ENCODE measurements at regions not wholly inside any gene's neighbourhood (a gene's known extent, or its start where the extent isn't known, plus 50 kb on each side); places are given as distances from the start of the nearest gene placed in this dataset.

GRCh38 chr10:93218386-93218785 lies 144.7 kb downstream of the CYP26A1 start:
- intact Hi-C loops (cut with micrococcal nuclease; ENCODE audit: unreplicated experiment) = no loop called here
- ChIA-PET POLR2A (no interaction called here), CTCF (interaction anchor here (0.6 kb wide), 1 partner anchor 158 kb away, joined by 4 read pairs; no protein-coding TSS in a partner anchor)
- H3K9me3 ChIP-seq = no peaks in the 10 kb centered on the region
- H3K4me3 ChIP-seq (ENCODE audit: low read depth, low read length) = no peak overlapping the region
- H3K27me3 ChIP-seq (replicated peaks; ENCODE audit: control insufficient read depth, insufficient read depth, low read length) = no peaks in the 10 kb centered on the region
- Mint-ChIP-seq H3K4me3 (ENCODE audit: unreplicated experiment) (no peak overlapping the region), H3K4me1 (ENCODE audit: low read depth, unreplicated experiment) (no peaks in the 10 kb centered on the region), H3K36me3 (ENCODE audit: insufficient read depth, unreplicated experiment) (no peaks in the 10 kb centered on the region), H3K9me3 (ENCODE audit: unreplicated experiment) (no peaks in the 10 kb centered on the region), H3K27ac (ENCODE audit: unreplicated experiment) (no peak overlapping the region), H3K27me3 (ENCODE audit: insufficient read depth, unreplicated experiment) (no peaks in the 10 kb centered on the region)
- TF ChIP-seq CTCF (IDR thresholded peaks at IDR 0.05; ENCODE audit: insufficient read depth in 1 of 2, low read depth in 1 of 2, low read length in 1 of 2, severe bottlenecking in 1 of 2, unreplicated experiment in 1 of 2) = no peak
- DNase-seq = no peak
- BruUV-seq (replicated peaks) = no TSS peak
- no peaks in the 10 kb centered on the region for H3K4me1 ChIP-seq
- H3K36me3 ChIP-seq (ENCODE audit: control insufficient read depth, insufficient read depth, low read length) = no peaks in the 10 kb centered on the region

GRCh38 chr10:93219347-93219746 lies 145.7 kb downstream of the CYP26A1 start:
- Histone ChIP-seq H3K4me3 (ENCODE audit: low read depth, low read length) (no peak overlapping the region), H3K27me3 (replicated peaks; ENCODE audit: control insufficient read depth, insufficient read depth, low read length) (no peaks in the 10 kb centered on the region), H3K36me3 (ENCODE audit: control insufficient read depth, insufficient read depth, low read length) (no peaks in the 10 kb centered on the region), H3K4me1 (no peaks in the 10 kb centered on the region), H3K9me3 (no peaks in the 10 kb centered on the region)
- CTCF ChIA-PET = no interaction called here
- intact Hi-C loops (cut with micrococcal nuclease; ENCODE audit: unreplicated experiment) = no loop called here
- Mint-ChIP-seq H3K36me3 (ENCODE audit: insufficient read depth, unreplicated experiment) (no peaks in the 10 kb centered on the region), H3K9me3 (ENCODE audit: unreplicated experiment) (no peaks in the 10 kb centered on the region), H3K27me3 (ENCODE audit: insufficient read depth, unreplicated experiment) (no peaks in the 10 kb centered on the region), H3K4me3 (ENCODE audit: unreplicated experiment) (no peak overlapping the region), H3K27ac (ENCODE audit: unreplicated experiment) (no peak overlapping the region), H3K4me1 (ENCODE audit: low read depth, unreplicated experiment) (no peaks in the 10 kb centered on the region)
- no TSS peak for BruUV-seq (replicated peaks)
- TF ChIP-seq CTCF (IDR thresholded peaks at IDR 0.05; ENCODE audit: insufficient read depth in 1 of 2, low read depth in 1 of 2, low read length in 1 of 2, severe bottlenecking in 1 of 2, unreplicated experiment in 1 of 2) = no peak
- DNase-seq = no peak
- POLR2A ChIA-PET = no interaction called here

GRCh38 chr10:93220296-93221170 lies 146.8 kb downstream of the CYP26A1 start:
- Histone ChIP-seq H3K9me3 (no peaks in the 10 kb centered on the region), H3K27me3 (replicated peaks; ENCODE audit: control insufficient read depth, insufficient read depth, low read length) (no peaks in the 10 kb centered on the region), H3K4me3 (ENCODE audit: low read depth, low read length) (no peak overlapping the region), H3K4me1 (no peaks in the 10 kb centered on the region), H3K36me3 (ENCODE audit: control insufficient read depth, insufficient read depth, low read length) (no peaks in the 10 kb centered on the region)
- Mint-ChIP-seq H3K36me3 (ENCODE audit: insufficient read depth, unreplicated experiment) (no peaks in the 10 kb centered on the region), H3K4me3 (ENCODE audit: unreplicated experiment) (no peak overlapping the region), H3K27ac (ENCODE audit: unreplicated experiment) (no peak overlapping the region), H3K4me1 (ENCODE audit: low read depth, unreplicated experiment) (no peaks in the 10 kb centered on the region), H3K27me3 (ENCODE audit: insufficient read depth, unreplicated experiment) (no peaks in the 10 kb centered on the region), H3K9me3 (ENCODE audit: unreplicated experiment) (no peaks in the 10 kb centered on the region)
- BruUV-seq (replicated peaks) = no TSS peak
- intact Hi-C loops (cut with micrococcal nuclease; ENCODE audit: unreplicated experiment) = loop anchor here (5.0 kb wide), 1 partner anchor 67 kb away; no protein-coding TSS in a partner anchor
- ChIA-PET CTCF (interaction anchor here (0.6 kb wide), 1 partner anchor 22 kb away, joined by 3 read pairs; no protein-coding TSS in a partner anchor), POLR2A (no interaction called here)
- no peak for DNase-seq
- no peak for TF ChIP-seq CTCF (IDR thresholded peaks at IDR 0.05; ENCODE audit: insufficient read depth in 1 of 2, low read depth in 1 of 2, low read length in 1 of 2, severe bottlenecking in 1 of 2, unreplicated experiment in 1 of 2)
